ENCODE measurements at regions not wholly inside any gene's neighbourhood (a gene's known extent, or its start where the extent isn't known, plus 50 kb on each side); places are given as distances from the start of the nearest gene placed in this dataset.
"Not testable (repeated sequence)": the region's sequence is repeated elsewhere in the genome, so short reads cannot be mapped to it uniquely, and the experiment has no call there.

- WGBS, 2 experiments, result 86 to 92% methylated on average over 4 of the region's 4 CpGs
- no peaks in the 10 kb centered on the region for H3K9me3 ChIP-seq (ENCODE audit: control insufficient read depth, low read length)
- no peak overlapping the region for H3K27ac ChIP-seq (ENCODE audit: insufficient read depth, low read depth, low read length, poor library complexity, severe bottlenecking)
- no peaks in the 10 kb centered on the region for H3K36me3 ChIP-seq (ENCODE audit: control insufficient read depth, insufficient read depth, low read length)
- no peak overlapping the region for H3K4me3 ChIP-seq (ENCODE audit: insufficient read depth, low read depth, low read length)
- no peaks in the 10 kb centered on the region for H3K4me1 ChIP-seq (ENCODE audit: control insufficient read depth, insufficient read depth, low read length)
- no peaks in the 10 kb centered on the region for H3K27me3 ChIP-seq (ENCODE audit: control insufficient read depth, insufficient read depth, low read length, poor library complexity, severe bottlenecking)
Observed at GRCh38 chrX:1870421-1870820, 255.6 kb downstream of the ASMT start.

- Histone ChIP-seq H3K4me3 (ENCODE audit: insufficient read depth, low read depth, low read length) (no peak overlapping the region), H3K9me3 (ENCODE audit: control insufficient read depth, low read length) (no peaks in the 10 kb centered on the region)
- WGBS, 2 experiments, result 96 to 97% methylated on average over 4 to 5 of the region's 5 CpGs
Observed at GRCh38 chrX:1871887-1872286, 257.0 kb downstream of the ASMT start.

DNA sequence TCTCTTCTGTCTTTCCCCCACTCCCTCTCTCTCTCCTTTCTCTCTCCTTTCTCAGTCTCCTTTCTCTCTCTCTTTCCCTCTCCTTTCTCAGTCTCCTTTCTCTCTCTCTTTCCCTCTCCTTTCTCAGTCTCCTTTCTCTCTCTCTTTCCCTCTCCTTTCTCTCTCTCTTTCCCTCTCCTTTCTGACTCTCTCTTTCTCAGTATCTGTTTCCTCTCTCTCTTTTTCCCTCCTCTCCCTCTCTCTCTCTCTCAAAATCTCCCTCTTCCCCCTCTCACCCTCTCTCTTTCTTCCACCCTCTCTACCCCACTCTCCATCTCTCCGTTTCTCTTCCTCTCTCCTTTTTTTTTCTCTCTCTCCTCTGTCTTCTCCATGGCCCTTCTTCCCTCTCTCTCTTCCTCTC is 258.8 kb downstream of the ASMT start:
- H3K9me3 ChIP-seq (ENCODE audit: control insufficient read depth, low read length), result no peaks in the 10 kb centered on the region
- H3K27ac ChIP-seq (ENCODE audit: insufficient read depth, low read depth, low read length, poor library complexity, severe bottlenecking), result no peak overlapping the region
- H3K36me3 ChIP-seq (ENCODE audit: control insufficient read depth, insufficient read depth, low read length), result no peaks in the 10 kb centered on the region
- H3K27me3 ChIP-seq (ENCODE audit: control insufficient read depth, insufficient read depth, low read length, poor library complexity, severe bottlenecking), result no peaks in the 10 kb centered on the region
- H3K4me3 ChIP-seq (ENCODE audit: insufficient read depth, low read depth, low read length), result no peak overlapping the region
- 70 to 89% methylated on average over 1 of the region's 1 CpG for WGBS, 2 experiments
- H3K4me1 ChIP-seq (ENCODE audit: control insufficient read depth, insufficient read depth, low read length), result no peaks in the 10 kb centered on the region

More at GRCh38 chrX:1871887-1872286, 257.0 kb downstream of the ASMT start:
- Histone ChIP-seq H3K4me1 (ENCODE audit: control insufficient read depth, insufficient read depth, low read length) (no peaks in the 10 kb centered on the region), H3K27me3 (ENCODE audit: control insufficient read depth, insufficient read depth, low read length, poor library complexity, severe bottlenecking) (no peaks in the 10 kb centered on the region), H3K27ac (ENCODE audit: insufficient read depth, low read depth, low read length, poor library complexity, severe bottlenecking) (no peak overlapping the region), H3K36me3 (ENCODE audit: control insufficient read depth, insufficient read depth, low read length) (no peaks in the 10 kb centered on the region)

DNA sequence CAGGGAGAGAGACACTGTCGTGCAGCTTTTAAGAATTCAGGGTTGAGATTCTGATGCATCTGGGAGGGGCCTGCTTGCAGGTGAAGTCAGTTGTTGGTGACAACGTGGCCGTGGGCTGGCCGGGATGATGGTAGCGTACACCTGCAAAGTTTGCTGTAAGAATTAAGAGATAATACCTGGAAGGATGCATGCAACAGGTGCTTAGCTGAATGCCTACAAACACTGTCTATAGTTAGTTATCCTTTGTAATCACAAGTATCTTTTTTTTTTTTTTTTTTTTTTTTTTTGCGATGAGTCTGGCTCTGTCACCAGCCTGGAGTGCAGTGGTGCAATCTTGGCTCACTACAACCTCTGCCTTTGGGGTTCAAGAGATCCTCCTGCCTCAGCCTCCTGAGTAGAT is 259.6 kb downstream of the ASMT start:
- Histone ChIP-seq H3K36me3 (ENCODE audit: control insufficient read depth, insufficient read depth, low read length) (no peaks in the 10 kb centered on the region), H3K27me3 (ENCODE audit: control insufficient read depth, insufficient read depth, low read length, poor library complexity, severe bottlenecking) (no peaks in the 10 kb centered on the region), H3K27ac (ENCODE audit: insufficient read depth, low read depth, low read length, poor library complexity, severe bottlenecking) (no peak overlapping the region), H3K4me3 (ENCODE audit: insufficient read depth, low read depth, low read length) (no peak overlapping the region), H3K9me3 (ENCODE audit: control insufficient read depth, low read length) (no peaks in the 10 kb centered on the region), H3K4me1 (ENCODE audit: control insufficient read depth, insufficient read depth, low read length) (no peaks in the 10 kb centered on the region)
- WGBS, 2 experiments, result 87 to 95% methylated on average over 6 of the region's 6 CpGs

GRCh38 chrX:1874899-1875298 is 260.0 kb downstream of the ASMT start:
- Histone ChIP-seq H3K27ac (ENCODE audit: insufficient read depth, low read depth, low read length, poor library complexity, severe bottlenecking) (no peak overlapping the region), H3K36me3 (ENCODE audit: control insufficient read depth, insufficient read depth, low read length) (no peaks in the 10 kb centered on the region), H3K27me3 (ENCODE audit: control insufficient read depth, insufficient read depth, low read length, poor library complexity, severe bottlenecking) (no peaks in the 10 kb centered on the region), H3K4me1 (ENCODE audit: control insufficient read depth, insufficient read depth, low read length) (no peaks in the 10 kb centered on the region), H3K9me3 (ENCODE audit: control insufficient read depth, low read length) (no peaks in the 10 kb centered on the region), H3K4me3 (ENCODE audit: insufficient read depth, low read depth, low read length) (no peak overlapping the region)
- WGBS, 2 experiments, result 92 to 93% methylated on average over 9 of the region's 9 CpGs

DNA sequence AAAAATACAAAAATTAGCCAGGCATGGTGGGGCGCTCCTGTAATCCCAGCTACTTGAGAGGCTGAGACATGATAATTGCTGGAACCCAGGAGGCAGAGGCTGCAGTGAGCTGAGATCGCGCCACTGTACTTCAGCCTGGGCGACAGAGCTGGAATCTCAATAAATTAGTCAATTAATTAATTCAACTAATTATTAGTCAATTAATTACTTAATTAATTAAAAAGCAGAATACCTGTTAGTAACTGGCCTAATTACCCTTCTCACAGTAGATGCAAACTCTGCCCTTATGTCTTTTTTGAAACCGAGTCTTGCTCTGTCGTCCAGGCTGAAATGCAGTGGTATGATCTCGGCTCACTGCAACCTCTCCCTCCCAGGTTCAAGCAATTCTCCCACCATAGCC is 261.2 kb downstream of the ASMT start:
- H3K36me3 ChIP-seq (ENCODE audit: control insufficient read depth, insufficient read depth, low read length), result no peaks in the 10 kb centered on the region
- H3K27ac ChIP-seq (ENCODE audit: insufficient read depth, low read depth, low read length, poor library complexity, severe bottlenecking), result no peak overlapping the region
- no peak overlapping the region for H3K4me3 ChIP-seq (ENCODE audit: insufficient read depth, low read depth, low read length)
- H3K9me3 ChIP-seq (ENCODE audit: control insufficient read depth, low read length), result no peaks in the 10 kb centered on the region
- 93 to 96% methylated on average over 5 to 6 of the region's 7 CpGs for WGBS, 2 experiments
- H3K27me3 ChIP-seq (ENCODE audit: control insufficient read depth, insufficient read depth, low read length, poor library complexity, severe bottlenecking), result no peaks in the 10 kb centered on the region
- no peaks in the 10 kb centered on the region for H3K4me1 ChIP-seq (ENCODE audit: control insufficient read depth, insufficient read depth, low read length)

- no peaks in the 10 kb centered on the region for H3K36me3 ChIP-seq (ENCODE audit: control insufficient read depth, insufficient read depth, low read length)
- 78 to 89% methylated on average over 3 to 5 of the region's 7 CpGs for WGBS, 2 experiments
- no peak overlapping the region for H3K4me3 ChIP-seq (ENCODE audit: insufficient read depth, low read depth, low read length)
- H3K27ac ChIP-seq (ENCODE audit: insufficient read depth, low read depth, low read length, poor library complexity, severe bottlenecking), result no peak overlapping the region
- no peaks in the 10 kb centered on the region for H3K27me3 ChIP-seq (ENCODE audit: control insufficient read depth, insufficient read depth, low read length, poor library complexity, severe bottlenecking)
- no peaks in the 10 kb centered on the region for H3K9me3 ChIP-seq (ENCODE audit: control insufficient read depth, low read length)
- H3K4me1 ChIP-seq (ENCODE audit: control insufficient read depth, insufficient read depth, low read length), result no peaks in the 10 kb centered on the region
Observed at GRCh38 chrX:1877780-1878179, 262.9 kb downstream of the ASMT start.

DNA sequence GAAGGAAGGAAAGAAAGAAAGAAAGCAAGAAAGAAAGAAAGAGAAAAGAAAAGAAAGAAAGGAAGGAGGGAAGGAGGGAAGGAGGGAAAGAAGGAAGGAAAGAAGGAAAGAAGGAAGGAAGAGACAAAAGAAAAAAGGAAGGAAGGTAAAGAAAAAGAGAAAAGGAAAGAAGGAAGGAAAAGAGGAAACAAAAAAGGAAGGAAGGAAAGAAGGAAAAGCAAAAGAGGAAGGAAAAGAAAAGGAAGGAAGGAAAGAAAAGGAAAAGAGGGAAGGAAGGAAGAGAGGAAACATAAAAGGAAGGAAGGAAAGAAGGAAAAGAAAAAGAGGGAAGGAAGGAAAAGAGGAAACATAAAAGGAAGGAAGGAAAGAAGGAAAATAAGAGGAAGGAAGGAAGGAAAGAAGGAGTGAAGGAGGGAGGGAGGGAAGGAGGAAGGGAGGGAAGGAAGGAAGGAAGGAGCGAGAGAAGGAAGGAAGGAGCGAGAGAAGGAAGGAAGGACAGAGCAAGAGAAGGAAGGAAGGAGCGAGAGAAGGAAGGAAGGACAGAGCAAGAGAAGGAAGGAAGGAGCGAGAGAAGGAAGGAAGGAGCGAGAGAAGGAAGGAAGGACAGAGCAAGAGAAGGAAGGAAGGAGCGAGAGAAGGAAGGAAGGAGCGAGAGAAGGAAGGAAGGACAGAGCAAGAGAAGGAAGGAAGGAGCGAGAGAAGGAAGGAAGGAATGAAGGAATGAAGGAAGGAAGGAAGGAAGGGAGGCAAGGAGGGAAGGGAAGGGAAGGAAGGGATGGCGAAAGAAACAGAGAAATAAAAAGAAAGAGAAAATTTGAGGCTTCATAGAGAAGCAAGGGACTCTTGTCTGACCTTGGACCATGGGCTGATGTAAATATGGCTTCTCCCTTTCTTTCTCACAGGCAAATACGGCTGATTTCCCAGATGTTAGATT is 266.3 kb downstream of the ASMT start:
- H3K36me3 ChIP-seq (ENCODE audit: control insufficient read depth, insufficient read depth, low read length); H3K4me1 ChIP-seq (ENCODE audit: control insufficient read depth, insufficient read depth, low read length); H3K27ac ChIP-seq (ENCODE audit: insufficient read depth, low read depth, low read length, poor library complexity, severe bottlenecking); H3K27me3 ChIP-seq (ENCODE audit: control insufficient read depth, insufficient read depth, low read length, poor library complexity, severe bottlenecking); H3K4me3 ChIP-seq (ENCODE audit: insufficient read depth, low read depth, low read length); H3K9me3 ChIP-seq (ENCODE audit: control insufficient read depth, low read length): not testable (repeated sequence)
- WGBS, 2 experiments, result 95 to 96% methylated on average over 10 of the region's 10 CpGs

- no peaks in the 10 kb centered on the region for H3K36me3 ChIP-seq (ENCODE audit: control insufficient read depth, insufficient read depth, low read length)
- WGBS, 2 experiments, result 79 to 82% methylated on average over 8 of the region's 8 CpGs
Observed at GRCh38 chrX:1883772-1884171, 268.9 kb downstream of the ASMT start.

DNA sequence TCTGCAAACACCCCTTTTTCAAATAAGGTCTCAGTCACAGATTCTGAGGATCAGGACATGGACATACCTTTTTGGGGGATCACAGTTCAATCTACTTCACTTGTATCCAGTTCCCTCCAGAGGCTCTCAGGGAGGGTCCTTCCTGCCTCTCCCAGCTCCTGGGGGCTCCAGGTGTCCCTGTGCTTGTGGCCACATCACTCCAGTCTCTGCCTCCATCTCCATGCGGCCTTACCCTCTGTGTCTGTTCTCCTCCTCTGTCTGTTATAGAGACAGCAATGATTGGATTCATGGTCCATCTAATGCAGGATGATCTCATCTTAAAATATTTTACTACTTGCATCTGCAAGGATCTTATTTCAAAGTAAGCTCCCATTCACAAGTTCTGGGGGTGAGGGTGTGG is 269.6 kb downstream of the ASMT start:
- Histone ChIP-seq H3K27me3 (ENCODE audit: control insufficient read depth, insufficient read depth, low read length, poor library complexity, severe bottlenecking) (no peaks in the 10 kb centered on the region), H3K27ac (ENCODE audit: insufficient read depth, low read depth, low read length, poor library complexity, severe bottlenecking) (no peak overlapping the region), H3K36me3 (ENCODE audit: control insufficient read depth, insufficient read depth, low read length) (no peaks in the 10 kb centered on the region), H3K4me1 (ENCODE audit: control insufficient read depth, insufficient read depth, low read length) (no peaks in the 10 kb centered on the region), H3K4me3 (ENCODE audit: insufficient read depth, low read depth, low read length) (no peak overlapping the region), H3K9me3 (ENCODE audit: control insufficient read depth, low read length) (no peaks in the 10 kb centered on the region)
- WGBS, 2 experiments, result 100% methylated on average over 1 of the region's 1 CpG

More at GRCh38 chrX:1883772-1884171, 268.9 kb downstream of the ASMT start:
- Histone ChIP-seq H3K9me3 (ENCODE audit: control insufficient read depth, low read length) (no peaks in the 10 kb centered on the region), H3K27me3 (ENCODE audit: control insufficient read depth, insufficient read depth, low read length, poor library complexity, severe bottlenecking) (no peaks in the 10 kb centered on the region), H3K4me3 (ENCODE audit: insufficient read depth, low read depth, low read length) (no peak overlapping the region), H3K27ac (ENCODE audit: insufficient read depth, low read depth, low read length, poor library complexity, severe bottlenecking) (no peak overlapping the region), H3K4me1 (ENCODE audit: control insufficient read depth, insufficient read depth, low read length) (no peaks in the 10 kb centered on the region)
